ENCODE measurements at regions not wholly inside any gene's neighbourhood (a gene's known extent, or its start where the extent isn't known, plus 50 kb on each side); places are given as distances from the start of the nearest gene placed in this dataset.

DNA sequence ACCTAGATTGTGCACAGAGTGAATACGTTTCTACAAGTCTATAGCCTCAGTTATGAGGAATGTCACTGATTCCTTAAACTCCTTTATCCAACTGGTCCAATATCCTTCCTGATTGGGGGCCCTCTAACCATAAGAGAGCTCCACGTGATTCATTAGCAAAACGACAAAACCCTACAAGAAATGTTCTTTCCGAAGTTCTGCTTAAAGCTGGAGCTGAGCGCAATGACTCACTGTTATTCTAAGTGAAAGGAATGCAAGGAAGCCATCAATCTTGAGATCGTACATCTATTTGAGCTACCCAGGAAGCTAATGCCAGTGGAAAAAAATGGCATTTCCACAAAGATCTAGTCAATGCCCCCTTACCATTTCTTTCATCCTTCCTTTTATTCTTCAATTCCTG, 354.9 kb upstream of the CDH20 start:
- TF ChIP-seq POLR2A (IDR thresholded peaks at IDR 0.05) (no peak), CTCF (IDR thresholded peaks at IDR 0.05) (no peak)

Data from Peyer's patch (tissue), 4 donors.